Endodermal cell (in vitro differentiated cells): ENCODE measurements at regions not wholly inside any gene's neighbourhood (a gene's known extent, or its start where the extent isn't known, plus 50 kb on each side); places are given as distances from the start of the nearest gene placed in this dataset.

Experiments used
- DNase-seq: peaks from one replicate; pipeline ENCODE4 v3.0.0-alpha.2; 2017
- H3K27ac ChIP-seq: 2 replicates; pipeline ENCODE4 v1.5.1; 2013; ENCODE audit warnings: mild to moderate bottlenecking, low read depth, low read length, moderate library complexity
- H3K27me3 ChIP-seq: 2 replicates; pipeline ENCODE4 v1.6.1; 2013; ENCODE audit warnings: mild to moderate bottlenecking, low read length, moderate library complexity; ENCODE audit not compliant: insufficient read depth, control insufficient read depth, poor library complexity, severe bottlenecking
- H3K36me3 ChIP-seq: 2 replicates; pipeline ENCODE4 v1.7.0; 2013; ENCODE audit warnings: mild to moderate bottlenecking, low read length, moderate library complexity; ENCODE audit not compliant: control insufficient read depth, insufficient read depth
- H3K4me1 ChIP-seq: one replicate; pipeline ENCODE4 v1.7.0; 2013; ENCODE audit warnings: low read length; ENCODE audit not compliant: control insufficient read depth, insufficient read depth
- H3K4me3 ChIP-seq: 2 replicates; pipeline ENCODE4 v1.5.1; 2013; ENCODE audit warnings: mild to moderate bottlenecking, low read length, moderate library complexity
- H3K9ac ChIP-seq: 2 replicates; pipeline ENCODE4 v1.6.1; 2013; ENCODE audit warnings: mild to moderate bottlenecking, low read length, moderate library complexity; ENCODE audit not compliant: poor library complexity, severe bottlenecking; ENCODE audit errors: extremely low read depth
- H3K9me3 ChIP-seq: 2 replicates; pipeline ENCODE4 v1.6.1; 2013; ENCODE audit warnings: mild to moderate bottlenecking, low read length, moderate library complexity; ENCODE audit not compliant: control insufficient read depth
- H3K27ac Mint-ChIP-seq: 2 replicates; pipeline ENCODE4 v1.8.0; 2020; ENCODE audit warnings: mixed read lengths
- H3K27me3 Mint-ChIP-seq: 2 replicates; pipeline ENCODE4 v1.8.0; 2021; ENCODE audit warnings: mild to moderate bottlenecking, mixed read lengths; ENCODE audit not compliant: insufficient read depth
- H3K36me3 Mint-ChIP-seq: 2 replicates; pipeline ENCODE4 v1.8.0; 2020; ENCODE audit warnings: low read depth, mixed read lengths
- H3K4me1 Mint-ChIP-seq: 2 replicates; pipeline ENCODE4 v1.8.0; 2020; ENCODE audit warnings: mixed read lengths
- H3K4me3 Mint-ChIP-seq: 2 replicates; pipeline ENCODE4 v1.8.0; 2020; ENCODE audit warnings: mild to moderate bottlenecking, moderate library complexity, mixed read lengths
- H3K9me3 Mint-ChIP-seq: 2 replicates; pipeline ENCODE4 v1.8.0; 2020; ENCODE audit warnings: mild to moderate bottlenecking, mixed read lengths
- CTCF ChIP-seq: fragments of 200-600 bp; sonication (generic); conservative IDR thresholded peaks from 2 replicates; pipeline ENCODE4 v1.5.0; 2021; ENCODE audit warnings: antibody characterized with exemption, mild to moderate bottlenecking
- WGBS, 2 experiments: methylation state at CpG; one replicate each; pipeline versions ENCODE4 v1.1.5 to v1.1.7; 2013; ENCODE audit warnings: missing lambda C conversion rate in 2 of 2, mixed read lengths in 1 of 2; ENCODE audit not compliant: insufficient coverage in 1 of 2, insufficient read length in 1 of 2; 5-methylcytosine and 5-hydroxymethylcytosine counted together

DNA sequence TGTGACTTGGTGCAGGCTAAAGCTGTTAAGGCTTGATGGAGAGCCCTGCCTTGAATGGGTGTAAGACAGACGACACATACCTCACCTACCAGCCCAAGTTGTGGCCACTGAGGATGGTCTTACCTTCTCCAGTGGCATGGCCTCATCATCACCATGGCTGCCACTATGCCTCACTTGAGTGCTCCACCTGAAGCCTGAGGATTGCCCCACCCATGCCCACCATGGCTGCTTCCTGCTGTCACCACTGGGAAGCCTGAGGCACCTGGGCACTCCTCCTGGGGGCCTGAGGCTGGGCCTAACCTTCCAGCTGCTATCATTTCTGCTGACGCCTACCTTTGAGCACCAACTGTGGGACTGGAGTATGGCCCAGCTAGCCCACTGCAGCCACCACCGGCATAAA is 1605.7 kb upstream of the FLRT2 start:
- Mint-ChIP-seq H3K36me3 (no peaks in the 10 kb centered on the region), H3K4me3 (no peak overlapping the region), H3K27me3 (no peaks in the 10 kb centered on the region), H3K27ac (no peak overlapping the region), H3K9me3 (peaks cover 1% of the 10 kb centered on the region), H3K4me1 (no peaks in the 10 kb centered on the region)
- Histone ChIP-seq H3K27me3 (no peaks in the 10 kb centered on the region), H3K27ac (no peak overlapping the region), H3K9ac (no peak overlapping the region), H3K36me3 (no peaks in the 10 kb centered on the region), H3K9me3 (no peaks in the 10 kb centered on the region), H3K4me1 (no peaks in the 10 kb centered on the region), H3K4me3 (no peak overlapping the region)
- WGBS, 2 experiments, result 78 to 90% methylated on average over 2 to 3 of the region's 3 CpGs
- no peak for TF ChIP-seq CTCF
- no peak for DNase-seq

- Mint-ChIP-seq H3K27ac (no peak overlapping the region), H3K27me3 (no peaks in the 10 kb centered on the region), H3K4me3 (no peak overlapping the region), H3K36me3 (peaks cover 6% of the 10 kb centered on the region), H3K9me3 (peaks cover 29% of the 10 kb centered on the region), H3K4me1 (no peaks in the 10 kb centered on the region)
- Histone ChIP-seq H3K9me3 (peaks cover 30% of the 10 kb centered on the region), H3K4me1 (no peaks in the 10 kb centered on the region), H3K9ac (no peak overlapping the region), H3K36me3 (no peaks in the 10 kb centered on the region), H3K27me3 (no peaks in the 10 kb centered on the region), H3K4me3 (no peak overlapping the region), H3K27ac (no peak overlapping the region)
- TF ChIP-seq CTCF, result peak; percentile 52
- no peak for DNase-seq
- 100% methylated on average over 1 of the region's 2 CpGs; no CpG with 5 or more reads in 1 of the 2 experiments for WGBS, 2 experiments
Measured at GRCh38 chr14:83940253-83940652, 1589.7 kb upstream of the FLRT2 start.

DNA sequence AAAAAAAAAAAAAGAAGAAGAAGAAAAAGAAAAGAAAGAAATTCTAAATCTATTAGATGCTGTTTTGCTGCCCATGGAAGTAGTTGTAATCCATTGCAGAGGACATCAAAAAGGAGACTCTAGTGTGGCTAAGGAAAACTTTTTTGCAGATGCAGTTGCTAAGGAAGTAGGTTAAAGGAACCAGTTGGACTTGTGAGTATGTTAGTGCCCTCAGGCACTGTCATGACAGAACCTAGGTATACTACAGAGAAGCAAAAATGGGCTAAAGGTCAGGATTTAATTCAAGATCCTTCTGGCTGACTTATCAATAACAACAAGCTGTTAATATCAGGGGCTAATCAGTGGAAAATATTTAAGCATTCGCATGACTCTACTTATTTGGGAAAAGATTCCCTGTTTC is 1571.6 kb upstream of the FLRT2 start:
- peaks cover 9% of the 10 kb centered on the region for H3K9me3 ChIP-seq
- no peak overlapping the region for H3K4me3 ChIP-seq
- no peak for DNase-seq
- no peaks in the 10 kb centered on the region for H3K27me3 ChIP-seq
- H3K27ac Mint-ChIP-seq, result no peak overlapping the region
- H3K9ac ChIP-seq, result no peak overlapping the region
- no peak overlapping the region for H3K4me3 Mint-ChIP-seq
- H3K4me1 ChIP-seq, result no peaks in the 10 kb centered on the region
- peaks cover 7% of the 10 kb centered on the region for H3K9me3 Mint-ChIP-seq
- no peaks in the 10 kb centered on the region for H3K36me3 Mint-ChIP-seq
- H3K27me3 Mint-ChIP-seq, result no peaks in the 10 kb centered on the region
- WGBS, 2 experiments, result 87 to 91% methylated on average over 1 of the region's 1 CpG
- H3K4me1 Mint-ChIP-seq, result peaks cover 10% of the 10 kb centered on the region
- no peaks in the 10 kb centered on the region for H3K36me3 ChIP-seq
- H3K27ac ChIP-seq, result no peak overlapping the region
- TF ChIP-seq CTCF, result no peak
